SK-N-SH (cell line): ENCODE measurements at regions not wholly inside any gene's neighbourhood (a gene's known extent, or its start where the extent isn't known, plus 50 kb on each side); places are given as distances from the start of the nearest gene placed in this dataset.

Experiments used
- CTCF ChIA-PET: fragments of 300-600, 350-600 bp; formaldehyde crosslinking; extraction: SDS; loops from one replicate; lab custom pipeline; 2021; lab: Yijun Ruan, JAX
- POLR2A ChIA-PET: fragments of 350-600 bp; sonication (Branson Sonifier 250); formaldehyde crosslinking; extraction: SDS; loops from one replicate; lab custom pipeline; 2020; ENCODE audit warnings: antibody characterized with exemption, inconsistent platforms; lab: Yijun Ruan, JAX
- DNase-seq: peaks from one replicate; pipeline ENCODE4 v3.0.0; 2012
- H2AFZ ChIP-seq: fragments of 200-600 bp; sonication (generic); 2 replicates; pipeline ENCODE4 v1.8.1; 2016; ENCODE audit warnings: antibody characterized with exemption, mild to moderate bottlenecking, low read depth
- H3F3A ChIP-seq: fragments of 200-600 bp; sonication (generic); replicated peaks from 2 replicates; pipeline ENCODE3; 2016; ENCODE audit warnings: antibody characterized with exemption, mild to moderate bottlenecking; ENCODE audit not compliant: insufficient read depth
- H3K27ac ChIP-seq, 2 experiments: fragments of 200-500 bp in 1 of 2; fragments of 200-600 bp in 1 of 2; sonication (Bioruptor generic) in 1 of 2; sonication (generic), shearing (Covaris generic) in 1 of 2; 2 replicates each; pipeline versions ENCODE4 v1.5.1 to v1.6.1; 2014 to 2016; ENCODE audit warnings: low read depth in 2 of 2, inconsistent platforms in 1 of 2, low read length in 1 of 2, mild to moderate bottlenecking in 1 of 2, mixed read lengths in 1 of 2
- H3K27me3 ChIP-seq: fragments of 200-600 bp; sonication (generic), shearing (Covaris generic); 2 replicates; pipeline ENCODE4 v1.6.1; 2016; ENCODE audit warnings: mixed run types; ENCODE audit not compliant: insufficient read depth
- H3K36me3 ChIP-seq, 2 experiments: fragments of 200-500 bp in 1 of 2; fragments of 200-600 bp in 1 of 2; sonication (Bioruptor generic) in 1 of 2; sonication (generic) in 1 of 2; replicated peaks in 1 of 2; 2 replicates each; pipeline versions ENCODE3 to v1.5.1; 2014 to 2016; ENCODE audit warnings: low read length in 1 of 2, mild to moderate bottlenecking in 1 of 2; ENCODE audit not compliant: insufficient read depth in 2 of 2, control insufficient read depth in 1 of 2
- H3K4me1 ChIP-seq, 2 experiments: fragments of 200-500 bp in 1 of 2; fragments of 200-600 bp in 1 of 2; sonication (Bioruptor generic) in 1 of 2; sonication (generic), shearing (Covaris generic) in 1 of 2; 2 replicates each; pipeline versions ENCODE4 v1.5.1 to v1.6.1; 2014 to 2016; ENCODE audit warnings: low read depth in 1 of 2, low read length in 1 of 2, mixed run types in 1 of 2; ENCODE audit not compliant: insufficient read depth in 2 of 2, control insufficient read depth in 1 of 2
- H3K4me2 ChIP-seq: fragments of 200-600 bp; sonication (generic), shearing (Covaris generic); 2 replicates; pipeline ENCODE4 v1.6.1; 2017; ENCODE audit warnings: mixed run types
- H3K4me3 ChIP-seq, 2 experiments: fragments of 200-500 bp in 1 of 2; fragments of 200-600 bp in 1 of 2; sonication (Bioruptor generic) in 1 of 2; sonication (generic), shearing (Covaris generic) in 1 of 2; 2 replicates each; pipeline versions ENCODE4 v1.5.1 to v1.8.1; 2014 to 2016; ENCODE audit warnings: low read depth in 2 of 2, inconsistent platforms in 1 of 2, low read length in 1 of 2, mild to moderate bottlenecking in 1 of 2, mixed read lengths in 1 of 2, moderate library complexity in 1 of 2
- H3K79me2 ChIP-seq: fragments of 200-600 bp; sonication (generic); 2 replicates; pipeline ENCODE4 v1.8.1; 2017; ENCODE audit warnings: mild to moderate bottlenecking; ENCODE audit not compliant: insufficient read depth
- H3K9ac ChIP-seq: fragments of 200-600 bp; sonication (generic); 2 replicates; pipeline ENCODE4 v1.6.1; 2017; ENCODE audit warnings: mixed run types
- H3K9me2 ChIP-seq: fragments of 200-600 bp; sonication (generic); 2 replicates; pipeline ENCODE4 v1.6.1; 2017; ENCODE audit warnings: mixed run types
- H3K9me3 ChIP-seq: fragments of 200-600 bp; sonication (generic); 2 replicates; pipeline ENCODE4 v1.6.1; 2017; ENCODE audit warnings: mixed run types, mild to moderate bottlenecking, moderate library complexity
- H4K20me1 ChIP-seq: fragments of 200-600 bp; sonication (generic); 2 replicates; pipeline ENCODE4 v1.6.1; 2017; ENCODE audit warnings: mild to moderate bottlenecking, mixed run types; ENCODE audit not compliant: insufficient read depth
- CTCF ChIP-seq: fragments of 200-600 bp; sonication (generic); IDR thresholded peaks from 2 replicates; pipeline ENCODE4 v1.6.1; 2017; ENCODE audit warnings: antibody characterized with exemption, mild to moderate bottlenecking, moderate library complexity
- ELF1 ChIP-seq: IDR thresholded peaks from 2 replicates; pipeline ENCODE4 v1.4.0; 2012
- EP300 ChIP-seq, 2 experiments: IDR thresholded peaks; 2 replicates each; pipeline versions ENCODE4 v1.4.0 to v1.6.1; 2012; ENCODE audit warnings: borderline replicate concordance in 1 of 2, low read depth in 1 of 2, low read length in 1 of 2
- EZH2phosphoT487 ChIP-seq: fragments of 200-600 bp; sonication (generic); IDR thresholded peaks from 2 replicates; pipeline ENCODE4 v1.6.1; 2017; ENCODE audit warnings: low read depth, mixed run types, mild to moderate bottlenecking, antibody characterized with exemption, moderate library complexity, borderline replicate concordance
- FOSL2 ChIP-seq: IDR thresholded peaks from 2 replicates; pipeline ENCODE4 v1.4.0; 2012; ENCODE audit warnings: low read depth, mild to moderate bottlenecking, moderate library complexity, borderline replicate concordance
- IRF3 ChIP-seq: fragments of 150-350 bp; IDR thresholded peaks from 2 replicates; pipeline ENCODE4 v1.6.1; 2016; ENCODE audit warnings: mild to moderate bottlenecking, low read depth, low read length
- MAX ChIP-seq: IDR thresholded peaks from 2 replicates; pipeline ENCODE4 v1.4.0; 2012; ENCODE audit warnings: low read depth
- MEF2A ChIP-seq: IDR thresholded peaks from 2 replicates; pipeline ENCODE4 v1.4.0; 2012; ENCODE audit warnings: low read depth, borderline replicate concordance
- MXI1 ChIP-seq: IDR thresholded peaks from 2 replicates; pipeline ENCODE4 v1.6.1; 2012; ENCODE audit warnings: mild to moderate bottlenecking, low read depth, low read length, improper control_type of control experiment
- NFIC ChIP-seq: IDR thresholded peaks from 2 replicates; pipeline ENCODE4 v1.4.0; 2012; ENCODE audit warnings: borderline replicate concordance
- POLR2AphosphoS5 ChIP-seq: IDR thresholded peaks from 2 replicates; pipeline ENCODE4 v1.6.1; 2012; ENCODE audit warnings: low read depth, low read length
- RCOR1 ChIP-seq: fragments of 150-350 bp; IDR thresholded peaks from 2 replicates; pipeline ENCODE4 v1.6.1; 2017; ENCODE audit warnings: antibody characterized with exemption, low read length
- RXRA ChIP-seq: IDR thresholded peaks from 2 replicates; pipeline ENCODE4 v1.4.0; 2012; ENCODE audit warnings: low read depth, mild to moderate bottlenecking, borderline replicate concordance
- TCF12 ChIP-seq: IDR thresholded peaks from 2 replicates; pipeline ENCODE4 v1.4.0; 2012
- USF1 ChIP-seq: IDR thresholded peaks from 2 replicates; pipeline ENCODE4 v1.4.0; 2012; ENCODE audit warnings: low read depth, borderline replicate concordance
- USF2 ChIP-seq: fragments of 150-350 bp; IDR thresholded peaks from 2 replicates; pipeline ENCODE4 v1.6.1; 2017; ENCODE audit warnings: antibody characterized with exemption, low read length, low read depth, borderline replicate concordance
- WGBS: methylation state at CpG from one replicate; pipeline ENCODE4 v1.1.6; 2017; ENCODE audit warnings: low lambda C conversion rate; 5-methylcytosine and 5-hydroxymethylcytosine counted together

- TF ChIP-seq USF2 (no peak), NFIC (no peak), ELF1 (no peak), EZH2phosphoT487 (no peak), RCOR1 (no peak)
Observed at GRCh38 chr1:194710671-194711070, 1524.3 kb upstream of the B3GALT2 start (continued).

GRCh38 chr1:194709439-194709838, 1523.0 kb upstream of the B3GALT2 start:
- no peaks in the 10 kb centered on the region for H3K9me3 ChIP-seq
- H3K9ac ChIP-seq, result no peak overlapping the region
- POLR2A ChIA-PET, result no interaction called here

More at GRCh38 chr1:194709439-194709838, 1523.0 kb upstream of the B3GALT2 start:
- TF ChIP-seq POLR2AphosphoS5 (no peak), MXI1 (no peak), CTCF (no peak), RXRA (no peak), RCOR1 (no peak), IRF3 (no peak), FOSL2 (no peak), MEF2A (no peak), USF1 (no peak), MAX (no peak), TCF12 (no peak), EP300 (IDR thresholded peaks at IDR 0.05; ENCODE audit: borderline replicate concordance in 1 of 2, low read depth in 1 of 2, low read length in 1 of 2) (no peak)
- H3K4me2 ChIP-seq, result no peak overlapping the region
- no peaks in the 10 kb centered on the region for H3K79me2 ChIP-seq
- WGBS, result 15% methylated on average over 3 of the region's 3 CpGs
- H3K4me3 ChIP-seq, result no peak overlapping the region
- H4K20me1 ChIP-seq, result no peaks in the 10 kb centered on the region
- H3K27me3 ChIP-seq, result no peaks in the 10 kb centered on the region
- no peak for DNase-seq
- no peak overlapping the region for H2AFZ ChIP-seq
- H3K9me2 ChIP-seq, result no peaks in the 10 kb centered on the region
- CTCF ChIA-PET, result no interaction called here
- no peaks in the 10 kb centered on the region; a peak in 1 of 4 replicates for H3K4me1 ChIP-seq
- no peak overlapping the region for H3K27ac ChIP-seq
- no peaks in the 10 kb centered on the region for H3K36me3 ChIP-seq
- H3F3A ChIP-seq, result peaks cover 3% of the 10 kb centered on the region
